GM21526 (cell line): ENCODE measurements at regions not wholly inside any gene's neighbourhood (a gene's known extent, or its start where the extent isn't known, plus 50 kb on each side); places are given as distances from the start of the nearest gene placed in this dataset.

Source experiments
- ATAC-seq: cut with Tn5 transposase; IDR thresholded peaks from one replicate; pipeline ENCODE4 v1.9.1; 2021; ENCODE audit warnings: moderate library complexity; ENCODE audit not compliant: unreplicated experiment, low FRiP score

GRCh38 chr15:94059013-94059587 is 172.3 kb upstream of the MCTP2 start:
- no peak for ATAC-seq

GRCh38 chr15:94057305-94057704 is 174.1 kb upstream of the MCTP2 start:
- no peak for ATAC-seq

- no peak for ATAC-seq
These were observed 175.0 kb upstream of the MCTP2 start for GRCh38 chr15:94056314-94056713.

GRCh38 chr15:94053626-94054025 is 177.7 kb upstream of the MCTP2 start:
- ATAC-seq, result no peak

- no peak for ATAC-seq
These were observed 178.7 kb upstream of the MCTP2 start for GRCh38 chr15:94052711-94053110.

- ATAC-seq, result no peak
These were observed 183.8 kb upstream of the MCTP2 start for GRCh38 chr15:94047566-94047965.

- no peak for ATAC-seq
These were observed 189.0 kb upstream of the MCTP2 start for GRCh38 chr15:94042180-94042928.

- no peak for ATAC-seq
These were observed 189.6 kb upstream of the MCTP2 start for GRCh38 chr15:94041746-94042145.

GRCh38 chr15:94040541-94041248 is 190.7 kb upstream of the MCTP2 start:
- no peak for ATAC-seq

GRCh38 chr15:94036156-94036555 is 195.2 kb upstream of the MCTP2 start:
- no peak for ATAC-seq

- no peak for ATAC-seq
These were observed 197.7 kb upstream of the MCTP2 start for GRCh38 chr15:94033683-94034020.

- ATAC-seq, result no peak
These were observed 198.2 kb upstream of the MCTP2 start for GRCh38 chr15:94033014-94033682.

GRCh38 chr15:94032571-94032970 is 198.8 kb upstream of the MCTP2 start:
- ATAC-seq, result no peak

- ATAC-seq, result no peak
These were observed 200.3 kb upstream of the MCTP2 start for GRCh38 chr15:94031072-94031471.

GRCh38 chr15:94029495-94029894 is 201.9 kb upstream of the MCTP2 start:
- no peak for ATAC-seq

- ATAC-seq, result no peak
These were observed 202.6 kb upstream of the MCTP2 start for GRCh38 chr15:94028809-94029208.

- no peak for ATAC-seq
These were observed 203.2 kb upstream of the MCTP2 start for GRCh38 chr15:94028121-94028520.

GRCh38 chr15:94027581-94027980 is 203.8 kb upstream of the MCTP2 start:
- no peak for ATAC-seq

GRCh38 chr15:94026458-94027304 is 204.7 kb upstream of the MCTP2 start:
- ATAC-seq, result no peak

GRCh38 chr15:94023531-94023930 is 207.8 kb upstream of the MCTP2 start:
- ATAC-seq, result no peak
